BLaER1 treated with 17β-estradiol and CSF1 and Interleukin-3, amounts not matched to agents 10 nM and 100 nM (cell line): ENCODE measurements at regions not wholly inside any gene's neighbourhood (a gene's known extent, or its start where the extent isn't known, plus 50 kb on each side); places are given as distances from the start of the nearest gene placed in this dataset.

Experiments used
- H3K27ac ChIP-seq, 11 experiments: shearing (Covaris generic); formaldehyde crosslinking; 2 replicates each; pipeline ENCODE4 v1.8.1; 2022
- H3K27me3 ChIP-seq, 11 experiments: shearing (Covaris generic); formaldehyde crosslinking; 2 replicates each; pipeline ENCODE4 v1.8.1; 2022
- H3K36me3 ChIP-seq, 11 experiments: shearing (Covaris generic); formaldehyde crosslinking; 2 replicates each; pipeline ENCODE4 v1.8.1; 2022
- H3K4me1 ChIP-seq, 10 experiments: shearing (Covaris generic); formaldehyde crosslinking; 2 replicates each; pipeline ENCODE4 v1.8.1; 2022
- H3K4me2 ChIP-seq, 11 experiments: shearing (Covaris generic); formaldehyde crosslinking; 2 replicates each; pipeline ENCODE4 v1.8.1; 2022
- H3K4me3 ChIP-seq, 10 experiments: shearing (Covaris generic); formaldehyde crosslinking; 2 replicates each; pipeline ENCODE4 v1.8.1; 2022
- H3K9ac ChIP-seq, 11 experiments: shearing (Covaris generic); formaldehyde crosslinking; 2 replicates each; pipeline ENCODE4 v1.8.1; 2022
- H3K9me3 ChIP-seq, 11 experiments: shearing (Covaris generic); formaldehyde crosslinking; replicated peaks in 1 of 11; 2 replicates each; pipeline ENCODE4 v1.8.1; 2022
- H4K20me1 ChIP-seq, 11 experiments: shearing (Covaris generic); formaldehyde crosslinking; 2 replicates each; pipeline ENCODE4 v1.8.1; 2022
- Cebpa-rat ChIP-seq, 11 experiments: shearing (Covaris generic); IDR thresholded peaks; 2 replicates each; pipeline ENCODE4 v1.8.1; 2022

DNA sequence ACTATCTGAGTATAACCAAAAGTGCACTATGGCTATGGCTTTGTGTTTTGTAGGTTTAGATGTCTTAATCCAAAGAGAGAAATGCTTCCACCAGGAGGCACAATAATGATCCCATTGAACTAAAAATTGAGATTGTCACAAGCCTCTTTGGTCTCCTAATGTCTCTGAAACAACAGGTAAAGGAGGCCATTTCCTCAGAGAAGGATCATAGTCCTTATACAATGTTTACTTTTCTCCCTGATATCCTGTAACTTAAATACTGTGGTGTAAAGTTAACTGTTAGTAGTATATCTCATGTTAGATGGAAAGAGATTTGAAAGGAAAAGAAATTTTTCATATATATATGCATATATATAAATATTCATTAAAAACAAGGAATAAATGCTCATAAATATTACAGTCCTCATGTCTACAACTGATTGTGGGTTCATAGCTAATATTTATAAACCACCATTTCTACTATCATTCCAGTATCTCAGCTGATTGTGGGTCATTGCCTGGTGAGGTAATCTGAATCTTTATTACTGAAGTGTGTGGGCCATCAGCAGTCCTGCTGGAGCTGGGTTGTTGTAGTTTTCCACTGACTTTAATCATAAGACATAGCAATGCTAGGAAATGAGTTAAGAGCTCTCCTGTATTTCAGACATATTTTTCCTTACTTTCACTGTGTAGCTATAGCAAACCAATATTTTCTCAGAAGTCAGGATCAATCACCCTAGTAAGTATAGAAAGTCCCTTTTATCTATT, 1230.4 kb downstream of the PCDH18 start:
- Histone ChIP-seq H3K4me1 (no peaks in the 10 kb centered on the region), H3K27me3 (no peaks in the 10 kb centered on the region), H3K9ac (no peak overlapping the region), H3K4me2 (no peak overlapping the region), H3K36me3 (no peaks in the 10 kb centered on the region), H3K4me3 (no peak overlapping the region), H3K9me3 (no peaks in the 10 kb centered on the region), H3K27ac (no peak overlapping the region), H4K20me1 (no peaks in the 10 kb centered on the region)
- no peak for TF ChIP-seq Cebpa-rat (IDR thresholded peaks at IDR 0.05)

DNA sequence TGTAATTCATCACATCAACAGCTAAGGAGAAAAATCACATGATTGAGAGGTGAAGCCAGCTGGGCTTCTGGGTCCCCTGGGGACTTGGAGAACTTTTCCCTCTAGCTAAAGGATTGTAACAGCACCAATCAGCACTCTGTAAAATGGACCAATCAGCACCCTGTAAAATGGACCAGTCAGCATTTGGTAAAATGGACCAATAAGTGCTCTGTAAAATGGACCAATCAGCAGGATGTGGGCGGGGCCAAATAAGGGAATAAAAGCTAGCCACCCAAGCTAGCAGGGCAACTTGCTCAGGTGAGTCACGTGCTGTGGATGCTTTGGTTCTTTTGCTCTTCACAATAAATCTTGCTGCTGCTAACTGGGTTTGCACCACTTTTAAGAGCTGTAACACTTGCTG, 1248.3 kb downstream of the PCDH18 start:
- Histone ChIP-seq H4K20me1 (no peaks in the 10 kb centered on the region), H3K9ac (no peak overlapping the region), H3K4me3 (no peak overlapping the region), H3K9me3 (peaks cover 0 to 8% (median 3%) of the 10 kb centered on the region in 11 experiments; a peak in 7 of 22 replicates), H3K36me3 (no peaks in the 10 kb centered on the region), H3K4me1 (no peaks in the 10 kb centered on the region), H3K4me2 (no peak overlapping the region), H3K27me3 (no peaks in the 10 kb centered on the region), H3K27ac (no peak overlapping the region)
- no peak for TF ChIP-seq Cebpa-rat (IDR thresholded peaks at IDR 0.05)

DNA sequence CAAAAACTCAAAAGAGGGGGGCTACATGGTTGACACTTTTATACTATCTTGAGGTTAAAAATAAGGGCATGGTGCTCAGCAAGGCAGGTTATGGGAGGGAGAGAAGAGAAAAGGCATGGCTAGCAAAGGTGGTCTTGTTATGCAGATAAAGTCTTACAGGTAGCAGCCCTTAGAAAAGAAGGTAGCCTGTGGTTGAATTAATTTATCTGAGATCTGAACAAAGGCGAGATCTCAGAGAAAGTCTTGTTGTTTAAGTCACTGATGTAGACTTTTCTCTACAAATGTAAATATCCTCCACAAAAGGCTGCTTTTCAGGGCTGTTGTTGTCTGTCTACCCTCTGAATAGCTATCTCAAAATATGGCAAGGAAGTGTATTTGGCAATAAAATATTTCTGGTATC, 1250.4 kb downstream of the PCDH18 start:
- Histone ChIP-seq H3K27me3 (no peaks in the 10 kb centered on the region), H4K20me1 (no peaks in the 10 kb centered on the region), H3K36me3 (no peaks in the 10 kb centered on the region), H3K27ac (no peak overlapping the region), H3K9me3 (peaks cover 0 to 8% (median 3%) of the 10 kb centered on the region in 11 experiments; a peak in 7 of 22 replicates), H3K4me1 (no peaks in the 10 kb centered on the region), H3K4me3 (no peak overlapping the region), H3K9ac (no peak overlapping the region), H3K4me2 (no peak overlapping the region)
- TF ChIP-seq Cebpa-rat (IDR thresholded peaks at IDR 0.05) = no peak

DNA sequence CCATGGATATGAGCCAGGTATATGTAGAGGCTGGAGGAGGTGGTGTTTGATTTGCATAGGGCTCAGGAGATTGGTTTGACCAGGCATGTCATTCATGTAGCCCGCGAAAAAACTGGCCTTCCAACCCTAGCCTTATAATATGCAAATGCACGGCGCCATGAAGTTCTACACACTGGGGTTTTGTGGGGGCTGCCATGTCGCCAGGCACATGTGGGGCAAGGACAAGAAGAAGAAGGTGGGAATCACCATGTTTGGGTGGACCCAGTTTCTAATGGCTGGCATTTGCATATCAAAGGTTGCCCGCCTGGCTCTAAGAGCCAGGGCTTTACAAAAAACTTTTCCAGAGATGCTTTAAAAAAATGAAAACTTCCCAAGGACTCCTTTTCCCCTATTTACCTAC, 1251.0 kb downstream of the PCDH18 start:
- Histone ChIP-seq H3K9ac (no peak overlapping the region), H4K20me1 (no peaks in the 10 kb centered on the region), H3K9me3 (peaks cover 0 to 8% (median 3%) of the 10 kb centered on the region in 11 experiments; a peak in 7 of 22 replicates), H3K4me2 (no peak overlapping the region), H3K36me3 (no peaks in the 10 kb centered on the region), H3K27ac (no peak overlapping the region), H3K4me3 (no peak overlapping the region), H3K4me1 (no peaks in the 10 kb centered on the region), H3K27me3 (no peaks in the 10 kb centered on the region)
- no peak for TF ChIP-seq Cebpa-rat (IDR thresholded peaks at IDR 0.05)

DNA sequence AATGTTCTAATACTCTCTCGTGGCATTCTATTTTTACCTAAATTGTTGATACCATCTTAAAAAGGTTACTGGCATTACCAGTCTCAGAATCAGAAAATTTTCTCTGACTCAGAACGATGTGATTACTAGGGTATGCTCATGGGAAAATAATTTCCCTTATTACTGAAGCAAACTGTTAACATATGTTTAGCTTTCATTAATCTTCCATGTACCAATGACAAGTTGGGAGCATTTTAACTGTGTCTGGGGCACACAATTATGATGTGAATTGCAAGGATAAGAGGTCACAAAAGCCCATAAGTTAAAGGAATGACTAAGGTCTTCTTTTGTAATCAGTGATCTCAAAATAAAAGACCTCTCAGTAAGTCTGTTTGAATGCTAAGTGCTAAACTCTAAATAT, 1254.6 kb downstream of the PCDH18 start:
- no peak overlapping the region for H3K4me2 ChIP-seq
- H3K4me3 ChIP-seq = no peak overlapping the region
- no peaks in the 10 kb centered on the region for H3K36me3 ChIP-seq
- H3K4me1 ChIP-seq = no peaks in the 10 kb centered on the region
- no peak overlapping the region for H3K27ac ChIP-seq
- H3K27me3 ChIP-seq = no peaks in the 10 kb centered on the region
- no peaks in the 10 kb centered on the region for H3K9me3 ChIP-seq
- H4K20me1 ChIP-seq = no peaks in the 10 kb centered on the region
- H3K9ac ChIP-seq = no peak overlapping the region
- TF ChIP-seq Cebpa-rat (IDR thresholded peaks at IDR 0.05) = no peak

DNA sequence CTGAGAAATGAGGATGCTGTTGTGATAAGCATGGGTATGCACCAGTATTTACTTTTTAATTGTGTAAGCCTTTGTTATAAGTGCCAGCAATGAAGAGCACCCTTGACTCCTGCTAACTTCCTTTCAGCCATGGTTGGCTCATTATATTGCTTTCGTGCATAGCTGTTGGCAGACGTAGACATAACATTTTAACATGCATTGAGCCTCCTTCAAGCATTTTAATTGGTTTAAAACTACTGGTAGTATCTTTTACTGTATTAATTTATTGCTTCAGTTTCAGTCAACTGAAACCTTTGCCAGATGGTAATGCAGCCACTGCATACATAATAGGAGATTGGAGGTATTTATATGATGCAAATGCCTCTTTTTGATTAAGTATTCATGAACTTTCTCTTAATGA, 1285.4 kb downstream of the PCDH18 start:
- Histone ChIP-seq H3K27me3 (no peaks in the 10 kb centered on the region), H3K9me3 (no peaks in the 10 kb centered on the region), H3K4me1 (no peaks in the 10 kb centered on the region), H3K27ac (no peak overlapping the region), H3K36me3 (no peaks in the 10 kb centered on the region), H3K9ac (no peak overlapping the region), H3K4me3 (no peak overlapping the region), H4K20me1 (no peaks in the 10 kb centered on the region), H3K4me2 (no peak overlapping the region)
- TF ChIP-seq Cebpa-rat (IDR thresholded peaks at IDR 0.05) = no peak

DNA sequence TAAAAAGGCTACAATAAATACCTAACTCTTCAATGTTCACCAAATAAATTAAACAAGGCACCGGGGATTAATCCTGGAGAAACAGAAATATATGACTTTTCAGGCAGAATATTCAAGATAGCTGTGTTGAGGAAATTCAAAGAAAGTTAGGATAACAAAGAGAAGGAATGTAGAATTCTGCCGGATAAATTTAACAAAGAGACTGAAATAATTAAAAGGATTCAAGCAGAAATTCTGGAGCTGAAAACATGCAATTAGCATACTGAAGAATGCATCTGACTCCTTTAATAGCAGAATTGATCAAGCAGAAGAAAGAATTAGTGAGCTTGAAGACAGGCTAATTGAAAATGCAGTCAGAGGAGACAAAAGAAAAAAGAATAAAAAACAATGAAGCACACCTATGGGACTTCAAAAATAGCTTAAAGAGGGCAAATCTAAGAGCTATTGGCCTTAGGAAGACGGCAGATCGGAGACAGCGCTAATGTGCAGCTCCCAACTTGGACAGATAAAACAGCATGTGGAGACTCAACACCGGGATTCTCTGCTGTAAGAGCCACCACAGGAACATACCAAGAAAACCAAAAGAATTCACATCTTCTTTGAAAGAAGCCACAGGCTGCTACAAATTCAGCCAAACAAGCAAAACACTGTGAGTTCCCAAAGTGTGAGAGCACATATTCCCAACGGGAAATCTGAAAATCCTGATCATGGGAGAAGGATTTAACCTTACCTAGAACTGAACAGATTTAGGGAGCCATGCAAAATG, 1290.9 kb downstream of the PCDH18 start:
- H3K4me3 ChIP-seq = no peak overlapping the region
- H4K20me1 ChIP-seq = no peaks in the 10 kb centered on the region
- no peaks in the 10 kb centered on the region for H3K27me3 ChIP-seq
- H3K36me3 ChIP-seq = no peaks in the 10 kb centered on the region
- H3K4me2 ChIP-seq = no peak overlapping the region
- H3K4me1 ChIP-seq = no peaks in the 10 kb centered on the region
- H3K9ac ChIP-seq = no peak overlapping the region
- H3K9me3 ChIP-seq = peaks cover 12 to 19% (median 15%) of the 10 kb centered on the region in 11 experiments
- TF ChIP-seq Cebpa-rat (IDR thresholded peaks at IDR 0.05) = no peak
- H3K27ac ChIP-seq = no peak overlapping the region

DNA sequence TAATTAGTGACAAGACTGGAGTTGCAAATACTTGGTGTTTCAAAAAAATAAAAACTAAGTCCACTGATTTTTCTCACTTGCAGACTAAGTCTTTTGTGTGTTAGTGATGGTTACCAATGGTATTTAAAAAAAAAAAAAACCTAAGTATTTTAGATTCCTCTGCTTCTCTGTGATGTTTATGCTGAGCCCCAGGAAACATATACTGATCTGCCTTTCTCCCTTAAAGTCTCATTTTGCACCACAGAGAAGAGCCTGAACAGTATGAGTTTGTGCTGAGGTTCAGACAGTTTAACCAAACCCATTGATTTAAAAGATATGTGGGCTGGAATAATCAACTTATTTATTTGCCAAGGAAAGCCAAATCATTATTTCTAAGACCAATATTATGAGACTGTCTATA, 1305.0 kb downstream of the PCDH18 start:
- H3K27ac ChIP-seq = no peak overlapping the region
- no peak overlapping the region for H3K4me3 ChIP-seq
- no peak overlapping the region for H3K9ac ChIP-seq
- no peak for TF ChIP-seq Cebpa-rat (IDR thresholded peaks at IDR 0.05)
- no peaks in the 10 kb centered on the region for H4K20me1 ChIP-seq
- no peaks in the 10 kb centered on the region for H3K27me3 ChIP-seq
- no peaks in the 10 kb centered on the region for H3K9me3 ChIP-seq
- no peaks in the 10 kb centered on the region for H3K36me3 ChIP-seq
- no peaks in the 10 kb centered on the region for H3K4me1 ChIP-seq
- H3K4me2 ChIP-seq = no peak overlapping the region

DNA sequence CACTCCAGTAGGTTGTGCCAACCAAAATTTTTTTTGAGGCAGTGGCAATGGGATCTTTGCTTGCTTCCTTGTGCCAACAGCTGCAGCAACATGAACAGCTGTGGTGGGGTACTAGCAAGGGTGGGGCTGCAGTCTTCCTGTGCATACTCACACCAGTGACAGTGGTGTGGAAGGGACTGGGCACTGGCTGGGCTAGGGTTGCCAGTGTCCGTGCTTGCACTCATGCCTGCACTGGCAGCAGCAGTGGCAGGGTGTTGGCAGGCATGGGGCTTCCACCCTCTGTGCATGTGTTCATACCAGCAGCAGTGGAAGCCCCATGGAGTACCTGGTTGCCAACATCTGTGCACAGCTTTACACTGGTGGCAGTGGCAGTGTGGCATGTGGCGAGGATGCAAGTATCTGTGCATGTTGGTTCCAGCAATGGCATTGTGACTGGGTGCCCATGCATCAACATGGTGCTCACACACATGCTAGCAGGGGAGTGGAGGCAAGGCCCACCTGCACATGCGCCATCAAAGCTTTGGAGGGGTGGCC, 1312.6 kb downstream of the PCDH18 start:
- no peak overlapping the region for H3K4me3 ChIP-seq
- no peaks in the 10 kb centered on the region for H3K9me3 ChIP-seq
- no peaks in the 10 kb centered on the region for H3K27me3 ChIP-seq
- no peak for TF ChIP-seq Cebpa-rat (IDR thresholded peaks at IDR 0.05)
- no peak overlapping the region for H3K9ac ChIP-seq
- H4K20me1 ChIP-seq = no peaks in the 10 kb centered on the region
- no peak overlapping the region for H3K27ac ChIP-seq
- H3K4me2 ChIP-seq = no peak overlapping the region
- H3K36me3 ChIP-seq = no peaks in the 10 kb centered on the region
- no peaks in the 10 kb centered on the region for H3K4me1 ChIP-seq

DNA sequence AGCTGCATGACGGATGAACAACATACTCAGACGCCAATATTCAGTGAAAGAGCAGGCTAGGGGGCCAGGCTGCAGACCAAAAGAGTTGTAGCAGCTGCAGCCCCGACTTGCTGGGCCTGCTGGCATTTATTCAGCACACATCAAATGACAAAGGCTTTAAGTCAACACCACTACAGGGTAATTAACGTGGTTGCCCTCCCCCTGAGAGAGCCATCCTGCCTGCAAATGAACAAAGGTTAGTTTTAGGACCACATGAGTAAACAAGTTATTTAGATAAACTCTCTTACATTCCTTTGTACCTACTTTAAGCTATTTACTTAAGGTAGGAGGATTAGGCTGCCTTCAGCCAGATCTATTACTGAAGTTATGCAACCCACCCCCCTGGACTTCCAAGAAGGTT, 1329.1 kb downstream of the PCDH18 start:
- H3K36me3 ChIP-seq = no peaks in the 10 kb centered on the region
- H3K27ac ChIP-seq = no peak overlapping the region
- no peaks in the 10 kb centered on the region for H3K9me3 ChIP-seq
- TF ChIP-seq Cebpa-rat (IDR thresholded peaks at IDR 0.05) = no peak
- H4K20me1 ChIP-seq = no peaks in the 10 kb centered on the region
- H3K4me2 ChIP-seq = no peak overlapping the region
- H3K9ac ChIP-seq = no peak overlapping the region
- H3K27me3 ChIP-seq = no peaks in the 10 kb centered on the region
- no peaks in the 10 kb centered on the region for H3K4me1 ChIP-seq
- H3K4me3 ChIP-seq = no peak overlapping the region
